Karpas-422 (cell line): ENCODE measurements at regions not wholly inside any gene's neighbourhood (a gene's known extent, or its start where the extent isn't known, plus 50 kb on each side); places are given as distances from the start of the nearest gene placed in this dataset.

ENCODE experiments used
- DNase-seq: peaks from one replicate; pipeline ENCODE4 v3.0.0-alpha.2; 2015
- H2AFZ ChIP-seq: fragments of 200-600 bp; sonication (generic); 2 replicates; pipeline ENCODE4 v1.6.1; 2014; ENCODE audit warnings: antibody characterized with exemption, low read length, mixed read lengths
- H3K27ac ChIP-seq: fragments of 200-600 bp; sonication (generic); 2 replicates; pipeline ENCODE4 v1.5.1; 2014; ENCODE audit warnings: mild to moderate bottlenecking, low read length, moderate library complexity
- H3K27me3 ChIP-seq: fragments of 200-600 bp; sonication (generic); 2 replicates; pipeline ENCODE4 v1.6.1; 2014; ENCODE audit warnings: low read length, mixed read lengths
- H3K36me3 ChIP-seq: fragments of 200-600 bp; sonication (generic); 2 replicates; pipeline ENCODE4 v1.6.1; 2014; ENCODE audit warnings: low read length, mixed read lengths; ENCODE audit not compliant: insufficient read depth
- H3K4me1 ChIP-seq: fragments of 200-600 bp; sonication (generic); 2 replicates; pipeline ENCODE4 v1.6.1; 2014; ENCODE audit warnings: mild to moderate bottlenecking, low read length, mixed read lengths
- H3K4me2 ChIP-seq: fragments of 200-600 bp; sonication (generic); 2 replicates; pipeline ENCODE4 v1.6.1; 2014; ENCODE audit warnings: low read length, low read depth, mild to moderate bottlenecking; ENCODE audit not compliant: poor library complexity, severe bottlenecking
- H3K4me3 ChIP-seq: fragments of 200-600 bp; sonication (generic); 2 replicates; pipeline ENCODE4 v1.5.1; 2014; ENCODE audit warnings: mild to moderate bottlenecking, antibody characterized with exemption, low read length, mixed read lengths
- H3K79me2 ChIP-seq: fragments of 200-600 bp; sonication (generic); 2 replicates; pipeline ENCODE4 v1.6.1; 2014; ENCODE audit warnings: mild to moderate bottlenecking, low read length, mixed read lengths
- H3K9ac ChIP-seq: fragments of 200-600 bp; sonication (generic); 2 replicates; pipeline ENCODE4 v1.6.0; 2014; ENCODE audit warnings: low read length
- H3K9me2 ChIP-seq: fragments of 200-600 bp; sonication (generic), shearing (Covaris generic); replicated peaks from 2 replicates; pipeline ENCODE4 v1.6.0; 2014; ENCODE audit warnings: mild to moderate bottlenecking, low read length, moderate library complexity; ENCODE audit not compliant: insufficient read depth
- H3K9me3 ChIP-seq: fragments of 300-700, 200-600 bp; sonication (generic); 2 replicates; pipeline ENCODE4 v1.6.1; 2014; ENCODE audit warnings: low read length, mixed read lengths
- H4K20me1 ChIP-seq: fragments of 200-600 bp; sonication (generic); 2 replicates; pipeline ENCODE4 v1.6.1; 2014; ENCODE audit warnings: mild to moderate bottlenecking, antibody characterized with exemption, low read length, low read depth; ENCODE audit not compliant: insufficient read depth

DNA sequence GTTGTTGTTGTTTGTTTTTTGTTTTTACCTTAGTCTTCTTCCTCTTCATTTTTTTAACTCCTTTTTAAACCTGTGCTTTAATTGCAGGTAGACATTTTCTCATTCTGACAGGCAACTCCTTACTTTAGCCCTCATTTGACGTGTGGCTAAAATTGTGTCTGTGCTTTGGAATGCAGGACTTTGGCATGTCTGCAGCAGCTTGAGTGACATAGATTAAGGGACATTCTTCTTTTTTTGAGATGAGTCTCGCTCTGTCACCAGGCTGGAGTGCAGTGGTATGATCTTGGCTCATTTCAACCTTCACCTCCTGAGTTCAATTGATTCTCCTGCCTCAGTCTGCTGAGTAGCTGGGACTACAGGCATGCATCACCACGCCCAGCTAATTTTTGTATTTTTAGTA is 100.8 kb downstream of the FAT3 start:
- Histone ChIP-seq H3K27me3 (no peaks in the 10 kb centered on the region; the same call in 1 of the 2 replicates), H3K9me3 (no peaks in the 10 kb centered on the region), H3K4me2 (no peak overlapping the region), H3K4me3 (no peak overlapping the region), H3K9me2 (no peaks in the 10 kb centered on the region; the same call in 1 of the 2 replicates), H2AFZ (no peak overlapping the region), H3K27ac (no peak overlapping the region), H3K9ac (no peak overlapping the region), H4K20me1 (no peaks in the 10 kb centered on the region), H3K4me1 (no peaks in the 10 kb centered on the region), H3K79me2 (no peaks in the 10 kb centered on the region), H3K36me3 (no peaks in the 10 kb centered on the region)
- no peak for DNase-seq

DNA sequence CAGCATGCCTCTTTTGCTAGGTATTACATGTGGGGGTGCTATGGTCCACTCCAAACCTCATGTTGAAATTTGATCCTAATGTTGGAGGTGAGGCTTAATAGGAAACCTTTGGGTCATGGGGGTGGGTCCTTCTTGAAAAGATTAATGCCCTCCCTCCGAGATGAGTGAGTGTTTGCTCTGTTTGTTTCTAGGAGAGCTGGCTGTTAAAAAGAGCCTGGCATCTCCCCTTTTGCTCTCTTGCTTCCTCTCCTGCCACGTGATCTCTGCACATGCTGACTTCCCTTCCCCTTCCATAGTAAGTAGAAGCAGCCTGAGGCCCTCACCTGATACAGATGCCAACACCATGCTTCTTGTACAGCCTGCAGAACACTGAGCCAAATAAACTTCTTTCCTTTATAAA is 104.5 kb downstream of the FAT3 start:
- Histone ChIP-seq H3K9me3 (no peaks in the 10 kb centered on the region), H3K79me2 (no peaks in the 10 kb centered on the region), H3K4me2 (no peak overlapping the region), H3K9ac (no peak overlapping the region), H3K27me3 (no peaks in the 10 kb centered on the region; the same call in 1 of the 2 replicates), H3K4me1 (no peaks in the 10 kb centered on the region), H3K9me2 (no peaks in the 10 kb centered on the region; the same call in 1 of the 2 replicates), H4K20me1 (no peaks in the 10 kb centered on the region), H3K36me3 (no peaks in the 10 kb centered on the region), H2AFZ (no peak overlapping the region), H3K4me3 (no peak overlapping the region), H3K27ac (no peak overlapping the region)
- DNase-seq, result no peak

DNA sequence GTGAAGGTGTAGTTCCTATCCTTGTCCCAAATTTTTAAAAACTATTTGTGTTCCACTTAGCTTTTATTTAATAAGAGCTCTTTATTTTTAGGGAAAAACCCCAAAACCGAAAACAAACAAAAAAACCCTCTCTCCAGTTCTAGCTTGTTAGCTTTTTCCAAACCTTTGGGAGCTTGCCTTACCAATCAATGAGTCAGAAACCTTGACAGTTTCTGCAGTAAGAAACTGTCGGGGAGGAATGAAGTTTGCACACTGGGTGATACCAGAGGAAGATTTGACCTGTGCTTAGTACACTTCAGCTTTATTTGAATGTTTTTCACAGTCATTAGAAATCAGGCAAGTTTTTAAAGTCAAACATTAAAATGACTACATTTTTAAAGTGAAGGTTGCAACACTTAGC is 105.0 kb downstream of the FAT3 start:
- H3K79me2 ChIP-seq, result no peaks in the 10 kb centered on the region
- no peak overlapping the region for H2AFZ ChIP-seq
- no peak overlapping the region for H3K9ac ChIP-seq
- no peaks in the 10 kb centered on the region for H4K20me1 ChIP-seq
- H3K27me3 ChIP-seq, result no peaks in the 10 kb centered on the region; the same call in 1 of the 2 replicates
- H3K27ac ChIP-seq, result no peak overlapping the region
- H3K36me3 ChIP-seq, result no peaks in the 10 kb centered on the region
- H3K4me1 ChIP-seq, result no peaks in the 10 kb centered on the region
- no peak overlapping the region for H3K4me2 ChIP-seq
- H3K4me3 ChIP-seq, result no peak overlapping the region
- DNase-seq, result no peak
- H3K9me2 ChIP-seq, result no peaks in the 10 kb centered on the region; the same call in 1 of the 2 replicates
- H3K9me3 ChIP-seq, result peaks cover 2% of the 10 kb centered on the region; the same call in 1 of the 2 replicates

DNA sequence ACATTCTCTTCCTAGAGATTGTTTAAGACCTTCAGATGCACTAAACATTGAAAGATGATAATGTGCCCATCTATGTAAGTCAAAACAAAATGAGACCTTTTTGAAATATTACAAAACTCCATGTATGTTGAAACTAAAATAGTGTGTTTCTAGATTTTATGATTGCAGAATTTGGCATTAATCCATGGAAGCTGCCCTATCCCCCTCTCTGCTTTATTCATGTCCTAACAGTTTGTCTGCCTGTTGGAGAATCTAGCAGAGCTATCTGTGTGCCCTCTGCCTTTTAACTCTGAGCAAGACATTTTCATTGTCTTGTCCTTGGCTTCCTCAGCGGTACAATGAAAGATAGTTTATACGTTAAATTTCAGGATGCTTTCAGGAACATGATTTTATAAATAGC is 105.5 kb downstream of the FAT3 start:
- no peaks in the 10 kb centered on the region; the same call in 1 of the 2 replicates for H3K9me2 ChIP-seq

DNA sequence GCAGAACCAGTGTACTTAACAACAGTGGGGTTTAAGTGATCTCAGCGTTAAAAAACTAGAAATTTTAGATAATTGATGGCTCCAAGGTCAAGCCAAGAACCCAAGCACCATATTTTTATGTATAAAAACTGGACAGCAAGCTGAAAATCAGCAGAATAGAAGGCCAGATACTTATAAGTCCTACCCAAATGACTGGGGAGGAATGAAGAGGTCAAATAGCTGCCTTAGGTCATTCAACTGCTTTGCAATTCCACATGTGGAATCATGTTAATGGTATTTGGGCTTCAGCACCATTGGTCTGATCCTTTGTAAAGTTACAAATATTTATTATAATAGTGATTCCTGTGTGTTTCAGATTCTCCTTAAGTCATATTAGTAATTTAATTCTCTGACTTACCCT is 108.4 kb downstream of the FAT3 start:
- no peaks in the 10 kb centered on the region for H4K20me1 ChIP-seq
- H3K4me2 ChIP-seq, result no peak overlapping the region
- no peaks in the 10 kb centered on the region for H3K4me1 ChIP-seq
- H3K9ac ChIP-seq, result no peak overlapping the region
- no peaks in the 10 kb centered on the region for H3K79me2 ChIP-seq
- no peaks in the 10 kb centered on the region for H3K27me3 ChIP-seq
- no peaks in the 10 kb centered on the region for H3K36me3 ChIP-seq
- no peaks in the 10 kb centered on the region for H3K9me2 ChIP-seq
- no peak overlapping the region for H2AFZ ChIP-seq
- no peak for DNase-seq
- H3K27ac ChIP-seq, result no peak overlapping the region
- peaks cover 11% of the 10 kb centered on the region; the same call in 1 of the 2 replicates for H3K9me3 ChIP-seq
- H3K4me3 ChIP-seq, result no peak overlapping the region

More for the DNA sequence above, 105.5 kb downstream of the FAT3 start:
- Histone ChIP-seq H3K27ac (no peak overlapping the region), H3K9ac (no peak overlapping the region), H3K79me2 (no peaks in the 10 kb centered on the region), H2AFZ (no peak overlapping the region), H3K4me3 (no peak overlapping the region), H3K9me3 (peaks cover 7% of the 10 kb centered on the region; the same call in 1 of the 2 replicates), H3K4me2 (no peak overlapping the region), H3K36me3 (no peaks in the 10 kb centered on the region), H3K27me3 (no peaks in the 10 kb centered on the region), H4K20me1 (no peaks in the 10 kb centered on the region), H3K4me1 (no peaks in the 10 kb centered on the region)
- no peak for DNase-seq

DNA sequence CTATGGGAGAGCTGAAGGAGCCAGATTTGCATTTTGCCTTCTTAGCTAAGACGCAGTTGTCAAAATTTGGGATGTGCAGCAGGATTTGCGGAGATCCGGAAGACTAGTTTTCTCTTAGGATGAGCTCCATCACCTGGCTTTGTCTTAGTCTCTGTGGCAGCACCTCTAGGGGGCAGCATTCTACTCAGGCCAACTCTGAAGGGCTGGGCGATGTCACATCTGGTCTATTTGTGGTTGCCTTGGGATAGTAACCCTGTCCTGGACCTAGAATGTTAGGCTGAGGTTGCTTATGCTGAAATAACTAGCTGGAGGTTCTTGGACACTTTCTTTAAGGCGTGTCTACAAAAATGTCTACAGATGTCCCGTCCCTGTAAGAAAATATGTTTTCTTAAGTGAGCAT is 116.2 kb downstream of the FAT3 start:
- no peak overlapping the region for H2AFZ ChIP-seq
- H4K20me1 ChIP-seq, result no peaks in the 10 kb centered on the region
- H3K27ac ChIP-seq, result no peak overlapping the region
- H3K4me3 ChIP-seq, result no peak overlapping the region
- no peaks in the 10 kb centered on the region for H3K4me1 ChIP-seq
- no peaks in the 10 kb centered on the region for H3K27me3 ChIP-seq
- H3K79me2 ChIP-seq, result no peaks in the 10 kb centered on the region
- no peaks in the 10 kb centered on the region; the same call in 1 of the 2 replicates for H3K9me2 ChIP-seq
- H3K36me3 ChIP-seq, result no peaks in the 10 kb centered on the region
- peaks cover 4% of the 10 kb centered on the region; the same call in 1 of the 2 replicates for H3K9me3 ChIP-seq
- peak; percentile 71 for DNase-seq
- no peak overlapping the region for H3K9ac ChIP-seq
- no peak overlapping the region for H3K4me2 ChIP-seq

DNA sequence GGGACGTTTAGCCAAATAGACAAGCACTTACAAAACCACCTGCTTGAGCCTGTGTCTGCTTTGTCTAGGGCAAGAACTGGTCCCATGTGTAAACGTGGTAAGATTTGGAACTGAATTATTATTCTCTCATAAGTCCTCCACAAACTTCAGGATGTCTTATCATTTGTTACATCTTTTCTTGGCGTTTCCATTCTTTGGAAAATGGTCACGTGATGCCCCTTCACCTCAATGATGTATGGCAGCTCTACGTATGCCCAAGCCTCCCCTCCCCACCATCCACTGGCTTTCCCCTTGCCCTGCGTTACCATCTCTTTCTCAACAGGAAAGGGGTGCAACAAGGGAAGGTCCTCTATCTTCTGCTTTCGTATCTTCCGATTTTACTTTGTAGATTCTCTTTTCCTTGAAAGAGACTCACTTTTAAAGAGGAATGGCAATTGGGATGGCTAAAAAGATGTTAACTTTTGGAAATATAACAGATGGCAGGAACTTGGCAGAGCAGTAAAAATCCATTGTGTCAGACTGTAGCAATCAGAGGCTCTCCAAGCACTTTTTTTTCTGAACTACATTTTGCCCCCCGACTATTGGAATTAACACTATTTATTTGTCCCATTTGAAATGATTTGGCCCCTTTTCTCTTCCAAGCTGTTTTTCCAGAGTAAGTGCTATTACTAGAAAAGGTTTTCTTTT is 117.6 kb downstream of the FAT3 start:
- H3K9me2 ChIP-seq, result no peaks in the 10 kb centered on the region; the same call in 1 of the 2 replicates
- no peaks in the 10 kb centered on the region for H3K27me3 ChIP-seq
- H4K20me1 ChIP-seq, result no peaks in the 10 kb centered on the region
- no peaks in the 10 kb centered on the region for H3K36me3 ChIP-seq
- H3K4me2 ChIP-seq, result no peak overlapping the region
- no peak overlapping the region for H3K27ac ChIP-seq
- no peaks in the 10 kb centered on the region for H3K79me2 ChIP-seq
- no peaks in the 10 kb centered on the region; the same call in 1 of the 2 replicates for H3K9me3 ChIP-seq
- no peaks in the 10 kb centered on the region for H3K4me1 ChIP-seq
- no peak overlapping the region for H3K9ac ChIP-seq
- no peak overlapping the region for H2AFZ ChIP-seq
- DNase-seq, result no peak
- H3K4me3 ChIP-seq, result no peak overlapping the region

DNA sequence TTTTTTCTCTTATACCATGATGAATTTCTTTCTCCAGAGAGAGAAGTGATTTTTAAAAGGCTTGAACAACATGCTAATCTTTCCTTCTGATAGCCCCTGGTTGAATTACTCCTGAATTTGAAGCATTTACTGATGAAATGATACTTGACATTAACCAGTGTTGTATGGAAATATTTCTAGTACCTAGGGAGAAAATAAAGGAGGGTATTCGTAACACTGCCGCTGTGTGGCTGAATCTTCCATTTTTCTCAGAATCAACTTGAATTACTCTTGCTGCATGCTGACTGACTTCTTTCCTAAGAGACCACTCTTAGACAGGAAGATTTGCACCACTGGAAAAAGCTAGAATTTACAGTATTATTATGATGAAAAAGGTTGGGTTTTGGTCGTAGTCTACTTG is 118.3 kb downstream of the FAT3 start:
- Histone ChIP-seq H4K20me1 (no peaks in the 10 kb centered on the region), H3K9ac (no peak overlapping the region), H3K4me3 (no peak overlapping the region), H3K27me3 (no peaks in the 10 kb centered on the region), H3K9me3 (no peaks in the 10 kb centered on the region; the same call in 1 of the 2 replicates), H3K79me2 (no peaks in the 10 kb centered on the region), H3K9me2 (no peaks in the 10 kb centered on the region; the same call in 1 of the 2 replicates), H2AFZ (no peak overlapping the region), H3K4me1 (no peaks in the 10 kb centered on the region), H3K27ac (no peak overlapping the region), H3K4me2 (no peak overlapping the region), H3K36me3 (no peaks in the 10 kb centered on the region)
- peak; percentile 47 for DNase-seq
